WTC11 (cell line): ENCODE measurements at regions not wholly inside any gene's neighbourhood (a gene's known extent, or its start where the extent isn't known, plus 50 kb on each side); places are given as distances from the start of the nearest gene placed in this dataset.

ENCODE experiments used
- CDX4 ChIP-seq: fragments of 250-450 bp; sonication (Bioruptor Pico); IDR thresholded peaks from 2 replicates; pipeline ENCODE4 v1.9.0; 2021; ENCODE audit warnings: moderate library complexity, mild to moderate bottlenecking, inconsistent platforms, borderline replicate concordance
- CTCF ChIP-seq: fragments of 200-600 bp; IDR thresholded peaks from 2 replicates; pipeline ENCODE4 v1.8.0; 2022; ENCODE audit warnings: antibody characterized with exemption
- ESRRA ChIP-seq: sonication (generic); formaldehyde crosslinking; IDR thresholded peaks from 2 replicates; pipeline ENCODE4 v1.8.1; 2022; ENCODE audit warnings: mild to moderate bottlenecking, missing genetic modification reagents, borderline replicate concordance
- GABPB1 ChIP-seq: sonication (generic); formaldehyde crosslinking; IDR thresholded peaks from 2 replicates; pipeline ENCODE4 v1.8.1; 2023; ENCODE audit warnings: mild to moderate bottlenecking, missing genetic modification reagents
- IRF1 ChIP-seq: sonication (generic); formaldehyde crosslinking; IDR thresholded peaks from 2 replicates; pipeline ENCODE4 v1.8.0; 2023; ENCODE audit warnings: missing genetic modification reagents
- IRF2 ChIP-seq: sonication (generic); formaldehyde crosslinking; IDR thresholded peaks from 2 replicates; pipeline ENCODE4 v1.8.0; 2022; ENCODE audit warnings: low read depth, missing genetic modification reagents, borderline replicate concordance
- MLX ChIP-seq: sonication (generic); formaldehyde crosslinking; IDR thresholded peaks from 2 replicates; pipeline ENCODE4 v1.8.1; 2023; ENCODE audit warnings: mild to moderate bottlenecking, missing genetic modification reagents, moderate library complexity
- MYBL2 ChIP-seq: sonication (generic); formaldehyde crosslinking; IDR thresholded peaks from 2 replicates; pipeline ENCODE4 v1.8.1; 2023; ENCODE audit warnings: mild to moderate bottlenecking, moderate library complexity, missing genetic modification reagents
- STAT6 ChIP-seq: sonication (generic); formaldehyde crosslinking; conservative IDR thresholded peaks from 2 replicates; pipeline ENCODE4 v1.8.1; 2023; ENCODE audit warnings: mild to moderate bottlenecking, low read depth, missing genetic modification reagents, moderate library complexity
- ZNF281 ChIP-seq: sonication (generic); formaldehyde crosslinking; IDR thresholded peaks from 2 replicates; pipeline ENCODE4 v1.8.0; 2023; ENCODE audit warnings: mild to moderate bottlenecking, missing genetic modification reagents

- TF ChIP-seq IRF2 (CRISPR knock-in tag) (no peak), ESRRA (CRISPR knock-in tag) (no peak), CTCF (no peak), GABPB1 (CRISPR knock-in tag) (no peak), IRF1 (CRISPR knock-in tag) (no peak), ZNF281 (CRISPR knock-in tag) (no peak), CDX4 (no peak), STAT6 (no peak), MYBL2 (no peak), MLX (no peak)
These were observed 436.4 kb downstream of the BCOR start for GRCh38 chrX:39661116-39661907.
